HL-60 (cell line): ENCODE measurements at regions not wholly inside any gene's neighbourhood (a gene's known extent, or its start where the extent isn't known, plus 50 kb on each side); places are given as distances from the start of the nearest gene placed in this dataset.

ENCODE experiments used
- POLR2AphosphoS5 ChIP-seq: IDR thresholded peaks from 2 replicates; pipeline ENCODE4 v1.6.1; 2012; ENCODE audit warnings: low read depth
- TF ChIP-seq, protein P1 (sequence below): IDR thresholded peaks from one replicate; pipeline ENCODE4 v1.5.1; 2011; ENCODE audit warnings: low read length, control low read depth, inconsistent platforms; ENCODE audit not compliant: insufficient read depth

GRCh38 chr7:40923626-40924025 is 779.3 kb downstream of the INHBA start:
- TF ChIP-seq, protein P1, sequence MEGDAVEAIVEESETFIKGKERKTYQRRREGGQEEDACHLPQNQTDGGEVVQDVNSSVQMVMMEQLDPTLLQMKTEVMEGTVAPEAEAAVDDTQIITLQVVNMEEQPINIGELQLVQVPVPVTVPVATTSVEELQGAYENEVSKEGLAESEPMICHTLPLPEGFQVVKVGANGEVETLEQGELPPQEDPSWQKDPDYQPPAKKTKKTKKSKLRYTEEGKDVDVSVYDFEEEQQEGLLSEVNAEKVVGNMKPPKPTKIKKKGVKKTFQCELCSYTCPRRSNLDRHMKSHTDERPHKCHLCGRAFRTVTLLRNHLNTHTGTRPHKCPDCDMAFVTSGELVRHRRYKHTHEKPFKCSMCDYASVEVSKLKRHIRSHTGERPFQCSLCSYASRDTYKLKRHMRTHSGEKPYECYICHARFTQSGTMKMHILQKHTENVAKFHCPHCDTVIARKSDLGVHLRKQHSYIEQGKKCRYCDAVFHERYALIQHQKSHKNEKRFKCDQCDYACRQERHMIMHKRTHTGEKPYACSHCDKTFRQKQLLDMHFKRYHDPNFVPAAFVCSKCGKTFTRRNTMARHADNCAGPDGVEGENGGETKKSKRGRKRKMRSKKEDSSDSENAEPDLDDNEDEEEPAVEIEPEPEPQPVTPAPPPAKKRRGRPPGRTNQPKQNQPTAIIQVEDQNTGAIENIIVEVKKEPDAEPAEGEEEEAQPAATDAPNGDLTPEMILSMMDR, result no peak
- no peak for TF ChIP-seq POLR2AphosphoS5
